HG03521 (cell line): ENCODE measurements at regions not wholly inside any gene's neighbourhood (a gene's known extent, or its start where the extent isn't known, plus 50 kb on each side); places are given as distances from the start of the nearest gene placed in this dataset.
"Not testable (repeated sequence)": the region's sequence is repeated elsewhere in the genome, so short reads cannot be mapped to it uniquely, and the experiment has no call there.

Experiments used
- ATAC-seq: cut with Tn5 transposase; IDR thresholded peaks from one replicate; pipeline ENCODE4 v1.9.1; 2021; ENCODE audit warnings: mild to moderate bottlenecking, moderate library complexity; ENCODE audit not compliant: unreplicated experiment

DNA sequence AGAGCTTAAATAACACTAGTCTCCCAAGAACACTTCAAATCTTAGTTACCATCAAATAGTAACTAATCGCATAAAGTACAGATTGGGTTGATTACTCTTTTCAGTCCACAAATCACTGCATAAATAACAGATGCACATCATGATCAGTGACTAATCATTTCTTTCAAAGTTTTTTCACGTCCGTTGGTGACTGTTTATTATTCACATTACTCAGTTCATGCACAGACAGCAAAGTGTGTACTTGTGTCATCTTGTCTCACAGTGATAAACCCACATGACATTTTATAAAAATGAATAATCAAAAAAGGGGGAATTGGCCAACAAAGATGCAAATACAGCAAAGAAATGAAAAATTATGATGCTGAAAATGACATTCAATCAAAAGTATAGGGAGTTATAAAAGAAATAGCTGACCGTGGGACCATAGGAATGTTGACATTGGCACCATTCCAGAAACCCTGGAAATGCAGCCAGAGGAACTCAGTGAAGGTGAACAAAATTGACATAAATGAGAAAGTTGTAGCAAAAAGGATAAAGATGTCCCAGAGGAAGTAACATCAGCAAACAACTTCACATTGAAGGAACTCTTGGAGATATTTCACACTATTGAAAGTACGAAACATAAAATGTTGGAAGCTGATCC, 161.5 kb downstream of the SOX3 start:
- ATAC-seq, result no peak

DNA sequence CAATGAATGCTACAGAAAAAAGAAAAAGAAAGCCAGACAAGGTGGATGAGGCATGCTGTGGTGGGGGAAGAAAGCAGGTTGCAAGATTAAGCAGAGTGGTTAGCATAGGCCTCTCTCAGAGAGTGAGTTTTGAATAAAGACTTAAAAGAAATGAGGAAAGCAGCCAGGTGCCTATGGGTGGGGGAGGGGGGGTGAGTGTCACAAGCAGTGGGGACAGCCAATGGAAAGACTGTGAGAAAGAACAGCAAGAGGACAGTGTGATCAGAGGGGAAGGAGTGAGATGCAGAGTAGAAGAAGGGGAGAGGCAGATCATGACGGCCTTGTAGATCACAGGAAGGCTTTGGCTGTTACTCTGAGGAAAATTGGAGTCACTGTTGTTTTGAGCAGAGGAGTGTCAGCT, 162.5 kb downstream of the SOX3 start:
- no peak for ATAC-seq

DNA sequence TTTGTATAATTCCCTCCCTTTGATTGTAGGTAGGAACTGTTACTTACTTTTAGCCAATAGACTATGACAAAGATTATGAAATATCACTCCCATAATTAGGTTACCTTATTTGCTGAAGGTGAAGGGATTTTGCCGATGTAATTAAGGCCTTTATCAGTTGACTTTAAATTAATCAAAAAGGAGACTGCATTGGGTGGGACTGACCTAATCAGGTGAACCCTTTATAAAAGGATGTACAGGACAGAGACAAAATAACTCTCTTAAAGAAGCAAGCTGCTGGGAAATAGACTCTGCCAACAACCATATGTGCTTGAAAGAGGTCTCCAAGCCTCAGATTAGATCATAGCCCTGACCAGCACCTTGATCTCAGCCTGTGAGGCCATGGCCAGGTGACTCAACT, 167.6 kb downstream of the SOX3 start:
- no peak for ATAC-seq

DNA sequence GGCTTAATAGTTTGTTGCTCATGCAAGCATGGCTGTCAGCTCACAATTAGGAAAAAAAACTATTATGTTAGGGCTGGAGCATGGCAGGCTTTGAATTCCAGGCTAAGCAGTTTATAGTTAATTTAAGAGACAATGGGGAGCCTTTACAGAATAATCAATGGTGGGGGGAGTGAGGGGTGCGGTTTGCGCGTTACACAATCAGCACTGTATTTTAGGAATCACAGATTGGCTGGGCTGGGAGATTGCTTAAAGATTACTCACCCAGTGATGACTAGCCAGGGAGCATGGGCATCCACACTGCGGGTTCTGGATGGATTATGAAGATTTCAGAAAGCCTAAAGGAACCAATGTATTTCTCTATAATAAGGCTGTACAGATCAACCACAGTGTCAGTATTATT, 186.6 kb downstream of the SOX3 start:
- no peak for ATAC-seq

DNA sequence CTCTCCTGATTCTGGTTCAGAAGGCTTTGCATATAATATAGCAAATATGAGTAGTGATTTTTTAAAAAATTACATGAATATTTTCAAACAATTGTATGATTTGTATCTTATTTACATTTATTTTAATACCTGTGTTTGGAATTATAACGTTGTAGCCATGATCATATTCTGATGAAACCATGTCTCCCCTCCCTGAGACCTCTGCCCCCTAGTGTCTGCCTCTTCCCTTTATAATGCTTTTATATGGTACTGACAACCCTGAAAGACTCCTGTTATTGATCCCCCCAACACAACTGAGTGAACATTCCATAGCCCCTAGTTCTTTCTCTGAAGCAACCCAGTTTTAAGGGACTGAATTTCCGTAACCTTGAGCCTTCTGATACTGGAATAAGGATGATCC, 187.4 kb downstream of the SOX3 start:
- ATAC-seq, result no peak

DNA sequence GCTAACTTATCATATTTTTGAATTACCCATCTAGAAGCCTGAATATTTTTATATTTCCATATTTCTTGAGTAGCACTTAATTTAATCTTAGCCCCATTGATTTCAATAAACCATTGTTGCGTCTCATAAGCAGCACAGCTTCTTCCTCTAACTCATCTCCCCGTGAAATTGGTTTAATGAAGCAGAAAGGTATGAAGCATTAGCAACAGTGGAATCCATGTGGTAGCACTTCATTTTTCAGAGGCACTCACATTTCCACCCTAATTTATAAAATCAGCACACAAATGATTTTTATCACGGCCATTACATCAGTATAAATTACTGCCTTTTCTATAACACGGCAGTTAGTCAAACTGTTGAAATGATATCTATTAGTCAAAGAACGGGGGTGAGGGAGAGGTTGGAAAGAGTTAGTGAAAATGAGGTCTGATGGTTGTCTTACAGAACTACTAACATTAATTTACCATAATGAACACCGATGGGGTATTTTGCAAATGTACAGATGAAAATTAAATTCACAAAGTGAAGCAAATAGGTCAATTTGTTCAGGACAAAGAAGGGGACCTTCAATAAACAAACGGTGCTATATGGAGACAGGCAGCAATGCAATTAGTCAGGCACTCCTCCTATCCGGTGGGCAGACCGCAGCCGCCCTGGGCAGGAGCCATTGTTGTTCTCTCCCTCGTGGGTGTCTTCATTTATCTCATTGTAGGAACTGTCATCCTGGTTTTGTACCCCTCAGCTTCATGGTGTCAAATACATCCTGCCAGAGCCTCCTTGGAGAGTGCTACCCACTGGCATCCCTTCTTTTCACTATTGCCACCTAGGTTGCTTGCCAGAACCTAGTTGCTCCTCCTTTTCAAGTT, 205.7 kb downstream of the SOX3 start:
- ATAC-seq, result no peak

DNA sequence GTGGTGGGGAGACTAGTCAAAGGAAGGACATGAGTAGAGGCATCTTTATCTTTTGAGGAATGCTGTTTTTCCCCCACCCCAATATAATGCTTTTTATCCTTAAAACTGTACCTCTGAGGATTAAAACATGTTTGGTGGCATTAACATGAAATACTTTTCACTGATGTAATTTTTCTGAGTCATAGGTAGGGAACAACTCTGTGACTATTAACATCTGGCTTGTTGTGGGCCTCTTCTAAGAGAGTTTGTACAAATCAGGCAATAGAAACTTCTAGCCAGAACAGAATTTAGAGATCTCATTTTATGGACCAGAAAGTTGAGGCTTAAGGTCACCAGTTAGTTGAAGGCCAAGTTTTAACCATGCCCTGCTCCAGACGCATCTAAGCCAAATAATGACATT, 207.6 kb downstream of the SOX3 start:
- ATAC-seq, result no peak

DNA sequence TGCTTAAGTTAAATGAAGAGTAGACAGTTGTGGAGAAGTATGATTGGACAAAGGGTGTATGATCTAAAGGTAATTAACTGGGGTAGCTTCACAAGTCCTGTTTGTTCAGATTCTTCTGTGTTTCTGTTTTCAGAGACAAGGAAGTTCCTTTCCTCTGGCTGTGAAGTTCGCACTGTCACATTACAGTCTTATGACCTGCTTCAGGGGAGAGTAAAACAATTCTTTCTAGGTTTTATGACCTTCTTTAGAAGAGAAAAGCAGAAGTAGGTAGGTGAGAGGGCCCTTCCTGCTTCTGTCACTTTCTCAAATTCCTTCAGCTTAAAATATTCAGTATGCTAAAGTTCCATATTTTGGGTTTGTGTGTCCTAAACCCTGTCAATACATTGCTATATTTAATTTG, 211.9 kb downstream of the SOX3 start:
- no peak for ATAC-seq

DNA sequence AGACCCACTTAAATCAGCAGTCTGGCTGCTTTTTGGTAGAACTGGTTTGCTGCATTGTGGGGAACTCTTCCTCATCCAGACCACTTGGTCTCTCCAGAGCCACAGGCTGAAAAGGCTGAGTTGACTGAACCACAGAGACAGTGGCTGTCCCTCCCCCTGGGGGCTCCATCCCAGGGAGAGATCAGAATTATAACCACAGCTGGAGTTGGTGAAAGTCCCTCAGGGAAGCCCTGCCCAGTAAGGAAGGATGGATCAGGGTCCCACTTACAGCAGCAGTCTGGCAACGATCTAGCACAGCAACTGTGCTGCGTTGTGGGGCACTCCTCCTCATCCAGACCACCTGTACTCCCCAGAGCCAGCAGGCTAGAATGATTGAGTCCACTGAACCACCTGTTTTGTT, 212.7 kb downstream of the SOX3 start:
- ATAC-seq, result no peak

DNA sequence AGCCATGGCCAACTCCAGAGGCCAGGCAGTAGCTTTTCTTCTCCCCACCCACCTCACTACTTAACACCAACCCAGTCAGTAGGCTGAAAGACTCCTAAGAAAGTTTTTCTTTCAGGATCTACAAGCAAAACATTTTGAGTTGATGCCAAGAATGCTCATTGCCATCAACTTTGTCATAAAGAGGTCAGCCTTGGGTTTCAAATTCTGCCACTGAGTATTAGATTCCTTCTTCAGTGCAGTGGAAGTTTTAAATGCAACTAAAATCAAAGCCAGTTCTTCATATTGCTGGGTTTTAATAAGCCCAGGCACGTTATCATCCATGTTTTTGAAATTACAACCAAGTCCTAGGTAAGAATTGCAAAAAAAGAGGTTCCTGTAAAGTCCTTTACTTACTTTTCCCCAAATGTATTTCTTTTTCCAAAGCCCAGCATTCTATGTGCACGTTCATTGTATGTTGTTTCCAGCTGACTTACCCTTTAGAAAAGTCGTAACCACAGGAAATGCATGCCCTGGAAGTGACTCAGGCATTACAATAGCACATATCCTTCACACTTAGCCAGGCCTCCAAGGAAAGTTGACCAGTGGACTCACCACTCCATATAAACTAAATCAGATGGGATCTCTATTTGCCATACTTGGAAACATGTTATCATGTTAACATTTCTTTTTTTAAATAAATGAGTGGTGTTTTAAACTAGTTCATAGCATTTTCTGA, 229.9 kb downstream of the SOX3 start:
- ATAC-seq, result no peak

DNA sequence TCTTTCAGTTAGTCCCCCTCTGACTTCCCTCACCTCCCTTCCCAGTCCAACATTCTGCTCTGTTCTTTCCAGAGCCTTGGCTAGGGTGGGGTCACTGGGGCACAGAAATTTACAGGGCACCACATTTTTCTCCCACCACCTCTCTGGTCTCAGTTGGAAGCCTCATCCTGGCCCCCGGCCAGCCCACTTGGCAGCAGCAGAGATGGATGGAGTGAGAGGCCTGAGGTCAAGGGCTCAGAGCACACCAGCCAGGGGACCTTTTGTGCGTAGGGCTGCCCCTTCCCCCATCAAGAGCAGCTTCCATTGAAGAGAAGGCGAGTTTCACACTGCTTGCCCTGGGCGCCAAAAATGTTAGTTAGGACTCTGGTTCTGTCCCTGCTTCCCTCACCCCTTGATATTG, 230.9 kb downstream of the SOX3 start:
- ATAC-seq, result no peak

DNA sequence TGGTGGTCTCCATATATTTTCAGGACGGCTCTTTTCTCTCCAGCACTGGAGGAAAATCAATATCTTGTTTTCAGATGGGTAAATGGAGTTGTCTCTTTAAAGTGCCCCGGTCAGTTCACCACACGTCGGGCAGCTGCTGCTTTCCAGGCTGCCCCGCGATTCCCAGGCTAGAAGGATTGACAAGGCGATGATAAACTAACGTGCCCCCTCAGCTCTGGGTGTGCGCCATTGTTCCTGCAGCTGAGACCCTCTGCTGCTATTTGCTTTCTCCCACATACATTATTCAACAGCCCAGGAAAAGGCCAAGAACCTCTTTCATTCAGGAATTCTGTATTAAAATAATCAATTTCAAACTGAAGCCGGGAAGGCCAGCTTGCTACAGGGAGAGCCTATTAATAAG, 254.5 kb downstream of the SOX3 start:
- ATAC-seq, result no peak

DNA sequence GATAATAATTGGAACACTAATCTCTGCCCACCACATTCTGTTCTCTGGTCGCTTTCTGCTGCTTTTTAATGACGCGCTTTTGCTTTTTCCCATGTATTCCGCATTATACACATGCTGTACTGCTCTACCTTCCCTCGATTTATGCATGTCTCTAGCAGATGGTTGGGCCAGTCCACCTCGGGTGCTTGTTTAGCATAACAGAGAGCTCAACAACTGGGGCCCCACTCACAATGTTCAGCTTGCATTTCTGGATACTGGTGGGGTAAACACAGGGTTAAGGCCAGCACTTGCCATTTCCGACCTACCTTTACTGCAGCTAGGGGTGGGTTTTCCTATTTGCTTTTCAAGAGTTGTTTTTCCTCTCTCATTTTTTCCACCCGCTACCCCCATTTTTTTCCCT, 255.8 kb downstream of the SOX3 start:
- no peak for ATAC-seq

DNA sequence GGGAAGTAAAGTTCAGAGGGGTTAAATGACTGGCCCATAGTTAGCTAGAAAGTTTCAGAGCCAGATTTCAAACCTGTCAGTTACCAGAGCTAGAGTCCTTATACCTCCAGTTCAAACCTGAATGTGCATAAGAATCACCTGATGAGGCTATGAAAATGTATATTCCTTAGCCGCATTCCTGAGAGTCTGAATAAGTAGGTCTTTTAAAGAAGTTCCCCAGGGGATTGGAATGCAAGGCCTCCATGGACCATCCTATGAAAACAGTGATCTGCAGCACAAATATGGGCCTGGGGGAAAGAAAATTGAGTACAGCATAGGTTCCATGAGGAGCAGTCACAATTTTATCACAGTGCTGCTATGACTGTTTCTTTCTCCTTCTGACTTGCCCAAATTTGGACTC, 263.9 kb upstream of the CXorf66 start:
- ATAC-seq, result no peak

DNA sequence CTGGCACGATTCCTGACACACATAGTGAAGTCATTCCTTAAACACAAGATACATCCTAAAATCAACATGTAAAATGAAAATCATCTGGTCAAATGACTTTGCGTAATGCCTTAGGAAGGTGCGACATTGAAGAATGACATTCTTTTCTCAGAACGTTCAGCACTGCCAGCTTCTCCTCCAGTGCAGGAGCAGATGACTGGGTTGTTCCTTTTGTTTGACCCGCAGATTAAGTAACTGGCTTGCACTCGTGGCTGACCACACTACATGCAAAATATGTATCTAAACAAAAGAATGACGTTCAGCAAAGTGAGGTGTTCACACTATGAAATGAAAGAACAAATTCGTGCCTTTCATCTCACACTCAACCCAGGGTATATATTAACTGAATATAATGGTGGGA, 260.7 kb upstream of the CXorf66 start:
- ATAC-seq, result not testable (repeated sequence)

DNA sequence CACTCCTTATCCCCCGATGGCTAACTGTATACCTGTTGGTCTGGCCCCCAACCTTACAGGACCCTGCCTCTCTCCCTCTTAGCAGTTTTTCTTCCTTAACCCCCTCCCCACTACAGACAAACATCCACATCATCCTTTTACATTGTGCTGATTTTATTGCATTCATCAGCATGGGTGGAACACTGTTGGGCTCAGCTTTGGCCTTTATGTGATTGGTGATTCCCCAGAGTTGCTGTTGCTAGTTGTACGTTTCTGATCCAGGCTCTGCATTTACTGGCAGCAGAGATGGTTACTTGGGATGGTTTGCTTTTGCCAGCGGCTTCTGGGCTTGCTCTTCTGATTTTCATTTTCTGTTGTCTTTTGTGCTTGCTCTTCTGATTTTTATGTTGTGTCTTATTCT, 250.6 kb upstream of the CXorf66 start:
- not testable (repeated sequence) for ATAC-seq

DNA sequence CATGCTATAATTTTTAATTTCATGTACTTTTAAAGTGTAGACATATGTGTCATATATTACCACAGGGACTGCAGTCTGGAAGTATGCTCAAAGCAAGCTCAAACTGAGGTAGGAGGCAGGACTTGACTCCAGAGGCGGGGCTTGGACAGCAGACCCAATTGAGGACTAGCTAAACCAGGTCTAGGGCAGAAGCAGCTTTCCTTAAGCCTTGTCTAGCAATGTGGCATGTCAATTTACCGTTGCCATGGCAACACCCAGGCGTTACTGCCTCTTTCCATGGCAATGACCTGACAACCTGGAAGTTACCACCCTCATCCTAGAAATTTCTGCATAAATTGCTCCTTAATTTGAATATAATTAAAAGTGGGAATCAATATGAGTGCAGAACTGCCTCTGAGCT, 249.2 kb upstream of the CXorf66 start:
- ATAC-seq, result not testable (repeated sequence)

DNA sequence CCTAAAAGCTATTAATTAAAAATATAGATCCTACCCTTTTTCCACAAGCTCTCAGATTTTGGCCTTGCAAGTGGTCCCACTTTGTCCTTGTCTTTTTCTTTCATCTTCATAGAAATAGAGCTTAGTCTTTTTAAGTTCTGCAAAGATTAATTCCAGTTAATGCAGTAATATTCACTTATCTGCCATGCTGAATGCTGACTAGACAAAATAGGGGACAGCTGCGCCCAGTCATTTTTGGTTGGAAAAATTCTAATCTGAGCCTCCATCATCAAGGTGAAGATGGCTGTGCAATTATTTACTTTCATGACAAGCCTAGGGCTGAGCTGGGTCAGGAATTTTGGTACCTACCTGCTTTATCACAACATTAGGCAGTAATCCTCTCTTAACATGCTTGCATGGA, 241.3 kb upstream of the CXorf66 start:
- ATAC-seq, result no peak

DNA sequence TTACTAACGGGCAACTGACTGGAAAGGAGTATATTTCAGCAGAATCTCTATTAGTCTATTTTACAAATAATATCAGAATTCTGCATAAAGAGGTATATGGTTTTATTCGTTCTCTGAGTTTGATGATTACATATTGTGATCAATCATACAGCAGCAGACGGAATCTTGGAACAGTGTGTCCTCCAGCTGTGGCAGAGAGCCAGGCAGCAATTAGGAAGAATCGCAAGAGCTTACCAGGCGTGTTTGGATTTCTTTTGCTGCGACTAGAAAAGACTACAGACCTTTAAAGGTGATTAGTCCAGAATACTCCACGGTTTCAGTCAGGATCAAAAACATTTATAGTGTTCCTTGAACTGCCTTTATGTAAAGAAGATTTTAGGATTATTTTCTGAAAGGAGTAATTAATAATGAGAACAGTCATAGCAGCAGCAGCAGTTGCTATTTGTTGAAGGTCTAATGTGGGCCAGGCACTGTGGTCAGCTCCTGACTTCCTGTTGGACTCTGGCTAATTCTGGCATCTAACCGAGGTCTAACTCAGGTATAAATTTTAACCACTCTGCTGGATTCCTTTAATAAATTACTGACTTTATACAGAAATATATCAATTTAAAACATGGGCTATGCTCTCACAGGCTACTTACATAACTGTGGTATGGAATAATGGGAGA, 225.3 kb upstream of the CXorf66 start:
- ATAC-seq, result no peak

DNA sequence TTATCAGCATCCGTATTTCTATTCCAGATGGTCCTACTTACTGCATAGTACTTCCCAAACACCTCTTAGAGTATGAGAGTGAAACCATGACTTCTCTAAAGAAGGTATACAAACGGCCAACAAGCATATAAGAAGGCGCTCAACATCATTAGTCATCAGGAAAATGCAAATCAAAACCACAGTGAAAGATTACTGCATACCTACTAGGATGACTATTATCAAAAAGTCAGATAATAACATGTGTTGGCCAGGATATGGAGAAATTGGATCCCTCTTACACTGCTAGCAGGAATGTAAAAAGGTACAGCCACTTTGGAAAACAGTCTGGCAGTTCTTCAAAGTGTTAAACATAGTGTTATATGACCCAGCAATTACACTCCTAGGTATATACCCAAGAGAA, 215.3 kb upstream of the CXorf66 start:
- ATAC-seq, result no peak

DNA sequence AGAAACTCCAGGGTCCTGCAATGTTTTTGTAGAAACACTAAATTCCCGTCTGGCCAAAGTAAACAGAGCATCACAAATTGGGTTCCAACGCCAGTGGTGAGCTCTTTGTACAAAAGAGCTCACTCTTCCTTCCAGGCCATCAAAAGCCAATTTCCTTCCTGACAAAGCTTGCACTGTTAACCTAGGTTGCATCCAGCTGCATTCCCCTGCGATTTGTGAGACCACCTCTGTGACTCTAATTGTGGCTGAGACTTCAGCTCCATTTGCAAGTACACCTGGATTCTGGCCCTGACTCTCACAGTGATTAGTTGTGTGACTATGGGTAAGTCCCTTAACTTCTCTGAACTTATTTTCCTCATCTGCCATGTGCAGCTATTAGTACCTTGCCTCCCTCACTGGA, 212.5 kb upstream of the CXorf66 start:
- no peak for ATAC-seq
